ENCODE measurements at regions not wholly inside any gene's neighbourhood (a gene's known extent, or its start where the extent isn't known, plus 50 kb on each side); places are given as distances from the start of the nearest gene placed in this dataset.

- TF ChIP-seq CTCF (IDR thresholded peaks at IDR 0.05; ENCODE audit: low read depth, low read length), result no peak
- DNase-seq (ENCODE audit: extremely low read depth, low read depth), result no peak
Observed at GRCh38 chr16:6216836-6217235, 1115.8 kb upstream of the RBFOX1 start.

- DNase-seq (ENCODE audit: extremely low read depth, low read depth), result no peak
- no peak for TF ChIP-seq CTCF (IDR thresholded peaks at IDR 0.05; ENCODE audit: low read depth, low read length)
Observed at GRCh38 chr16:6211644-6212043, 1114.0 kb upstream of the EEF2KMT start.

- DNase-seq (ENCODE audit: extremely low read depth, low read depth), result no peak
- TF ChIP-seq CTCF (IDR thresholded peaks at IDR 0.05; ENCODE audit: low read depth, low read length), result no peak
Observed at GRCh38 chr16:6209355-6209930, 1111.8 kb upstream of the EEF2KMT start.

GRCh38 chr16:6207580-6207979 lies 1110.0 kb upstream of the EEF2KMT start:
- no peak for TF ChIP-seq CTCF (IDR thresholded peaks at IDR 0.05; ENCODE audit: low read depth, low read length)
- no peak for DNase-seq (ENCODE audit: extremely low read depth, low read depth)

GRCh38 chr16:6207124-6207523 lies 1109.5 kb upstream of the EEF2KMT start:
- no peak for TF ChIP-seq CTCF (IDR thresholded peaks at IDR 0.05; ENCODE audit: low read depth, low read length)
- no peak for DNase-seq (ENCODE audit: extremely low read depth, low read depth)

GRCh38 chr16:6206080-6206479 lies 1108.5 kb upstream of the EEF2KMT start:
- no peak for DNase-seq (ENCODE audit: extremely low read depth, low read depth)
- no peak for TF ChIP-seq CTCF (IDR thresholded peaks at IDR 0.05; ENCODE audit: low read depth, low read length)

GRCh38 chr16:6204945-6205344 lies 1107.3 kb upstream of the EEF2KMT start:
- DNase-seq (ENCODE audit: extremely low read depth, low read depth), result no peak
- no peak for TF ChIP-seq CTCF (IDR thresholded peaks at IDR 0.05; ENCODE audit: low read depth, low read length)
